Uterus (tissue), 3 donors: ENCODE measurements at regions not wholly inside any gene's neighbourhood (a gene's known extent, or its start where the extent isn't known, plus 50 kb on each side); places are given as distances from the start of the nearest gene placed in this dataset.

Experiments used
- DNase-seq, 2 donors: peaks; one replicate each; pipeline ENCODE4 v3.0.0-alpha.2; 2019 to 2020
- H3K27ac ChIP-seq, 2 donors: fragments of 200-600 bp; sonication (generic); 1 replicate in 1 of 2; 2 replicates in 1 of 2; pipeline ENCODE4 v1.5.1; 2016 to 2018
- H3K27me3 ChIP-seq, 2 donors: fragments of 200-600 bp; sonication (generic); one replicate each; pipeline ENCODE4 v1.5.1; 2018 to 2019; ENCODE audit warnings: control low read depth in 1 of 2
- H3K36me3 ChIP-seq, 2 donors: fragments of 200-600 bp; sonication (generic); one replicate each; pipeline ENCODE4 v1.5.1; 2019; ENCODE audit warnings: control low read depth in 1 of 2
- H3K4me1 ChIP-seq, 2 donors: fragments of 200-600 bp; sonication (generic); one replicate each; pipeline ENCODE4 v1.5.1; 2018 to 2019; ENCODE audit warnings: control low read depth in 1 of 2
- H3K4me3 ChIP-seq, 2 donors: fragments of 200-600 bp; sonication (generic); 1 replicate in 1 of 2; 2 replicates in 1 of 2; pipeline ENCODE4 v1.5.1; 2018 to 2019; ENCODE audit warnings: mild to moderate bottlenecking in 1 of 2
- H3K9me3 ChIP-seq, 2 donors: fragments of 200-600 bp; sonication (generic); one replicate each; pipeline ENCODE4 v1.5.1; 2019; ENCODE audit warnings: control low read depth in 1 of 2
- POLR2A ChIP-seq, 2 donors: fragments of 450-650 bp; IDR thresholded peaks; one replicate each; pipeline ENCODE4 v1.6.1; 2016; ENCODE audit warnings: antibody characterized with exemption in 2 of 2, mild to moderate bottlenecking in 1 of 2, moderate library complexity in 1 of 2
- intact Hi-C: fragments of 100-400 bp; cut with DNase I; formaldehyde crosslinking; loops from one replicate; pipeline ENCODE4 v1.15.1; 2023; ENCODE audit warnings: low total_unique reads
- TF ChIP-seq, protein P1 (sequence below), 4 experiments: fragments of 200-600 bp in 2 of 4; fragments of 450-650 bp in 2 of 4; sonication (generic) in 2 of 4; IDR thresholded peaks; one replicate each; pipeline ENCODE4 v1.5.1; 2016 to 2019; ENCODE audit warnings: antibody characterized with exemption in 4 of 4, mild to moderate bottlenecking in 2 of 4, moderate library complexity in 1 of 4
- donor health status: DM: yes; HTN: yes; CAD: no.

DNA sequence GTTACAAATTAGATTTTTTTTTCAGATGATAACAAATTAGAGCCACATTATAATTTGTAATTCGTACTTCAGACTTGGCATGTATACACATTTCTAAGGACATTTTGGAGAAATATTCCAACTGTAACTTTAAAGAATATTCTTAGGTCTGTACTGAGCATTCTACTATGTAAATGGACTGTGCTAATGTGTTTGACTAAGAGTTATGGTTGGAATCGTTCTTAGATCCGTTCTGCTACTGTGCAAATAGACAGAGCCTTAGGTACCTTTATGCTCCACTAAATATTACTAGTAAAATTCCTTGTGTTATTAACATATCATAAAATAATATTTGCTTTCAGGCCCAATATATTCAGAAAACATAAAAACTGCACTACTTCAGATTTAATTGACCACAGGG, 1180.0 kb upstream of the TENM3 start:
- no peak for DNase-seq
- H3K27me3 ChIP-seq: no peaks in the 10 kb centered on the region
- no peak for TF ChIP-seq POLR2A (IDR thresholded peaks at IDR 0.05)
- TF ChIP-seq, protein P1, sequence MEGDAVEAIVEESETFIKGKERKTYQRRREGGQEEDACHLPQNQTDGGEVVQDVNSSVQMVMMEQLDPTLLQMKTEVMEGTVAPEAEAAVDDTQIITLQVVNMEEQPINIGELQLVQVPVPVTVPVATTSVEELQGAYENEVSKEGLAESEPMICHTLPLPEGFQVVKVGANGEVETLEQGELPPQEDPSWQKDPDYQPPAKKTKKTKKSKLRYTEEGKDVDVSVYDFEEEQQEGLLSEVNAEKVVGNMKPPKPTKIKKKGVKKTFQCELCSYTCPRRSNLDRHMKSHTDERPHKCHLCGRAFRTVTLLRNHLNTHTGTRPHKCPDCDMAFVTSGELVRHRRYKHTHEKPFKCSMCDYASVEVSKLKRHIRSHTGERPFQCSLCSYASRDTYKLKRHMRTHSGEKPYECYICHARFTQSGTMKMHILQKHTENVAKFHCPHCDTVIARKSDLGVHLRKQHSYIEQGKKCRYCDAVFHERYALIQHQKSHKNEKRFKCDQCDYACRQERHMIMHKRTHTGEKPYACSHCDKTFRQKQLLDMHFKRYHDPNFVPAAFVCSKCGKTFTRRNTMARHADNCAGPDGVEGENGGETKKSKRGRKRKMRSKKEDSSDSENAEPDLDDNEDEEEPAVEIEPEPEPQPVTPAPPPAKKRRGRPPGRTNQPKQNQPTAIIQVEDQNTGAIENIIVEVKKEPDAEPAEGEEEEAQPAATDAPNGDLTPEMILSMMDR (IDR thresholded peaks at IDR 0.05): no peak
- no peaks in the 10 kb centered on the region for H3K9me3 ChIP-seq
- no peaks in the 10 kb centered on the region for H3K4me1 ChIP-seq
- H3K27ac ChIP-seq: no peak overlapping the region
- H3K4me3 ChIP-seq: no peak overlapping the region
- H3K36me3 ChIP-seq: no peaks in the 10 kb centered on the region
- intact Hi-C loops: no loop called here

GRCh38 chr4:181077341-181077740, 1165.9 kb upstream of the TENM3 start:
- H3K27me3 ChIP-seq: no peaks in the 10 kb centered on the region
- H3K9me3 ChIP-seq: no peaks in the 10 kb centered on the region
- DNase-seq: no peak
- H3K4me1 ChIP-seq: no peaks in the 10 kb centered on the region
- H3K27ac ChIP-seq: no peak overlapping the region
- H3K36me3 ChIP-seq: no peaks in the 10 kb centered on the region
- TF ChIP-seq, protein P1 (IDR thresholded peaks at IDR 0.05): no peak
- TF ChIP-seq POLR2A (IDR thresholded peaks at IDR 0.05): no peak
- intact Hi-C loops: no loop called here
- H3K4me3 ChIP-seq: no peak overlapping the region

- Histone ChIP-seq H3K4me1 (no peaks in the 10 kb centered on the region), H3K9me3 (no peaks in the 10 kb centered on the region), H3K4me3 (no peak overlapping the region), H3K27ac (no peak overlapping the region), H3K27me3 (no peaks in the 10 kb centered on the region), H3K36me3 (no peaks in the 10 kb centered on the region)
- TF ChIP-seq, protein P1 (IDR thresholded peaks at IDR 0.05): no peak
- DNase-seq: no peak
- intact Hi-C loops: no loop called here
Observed at GRCh38 chr4:181078196-181078595, 1165.0 kb upstream of the TENM3 start.

DNA sequence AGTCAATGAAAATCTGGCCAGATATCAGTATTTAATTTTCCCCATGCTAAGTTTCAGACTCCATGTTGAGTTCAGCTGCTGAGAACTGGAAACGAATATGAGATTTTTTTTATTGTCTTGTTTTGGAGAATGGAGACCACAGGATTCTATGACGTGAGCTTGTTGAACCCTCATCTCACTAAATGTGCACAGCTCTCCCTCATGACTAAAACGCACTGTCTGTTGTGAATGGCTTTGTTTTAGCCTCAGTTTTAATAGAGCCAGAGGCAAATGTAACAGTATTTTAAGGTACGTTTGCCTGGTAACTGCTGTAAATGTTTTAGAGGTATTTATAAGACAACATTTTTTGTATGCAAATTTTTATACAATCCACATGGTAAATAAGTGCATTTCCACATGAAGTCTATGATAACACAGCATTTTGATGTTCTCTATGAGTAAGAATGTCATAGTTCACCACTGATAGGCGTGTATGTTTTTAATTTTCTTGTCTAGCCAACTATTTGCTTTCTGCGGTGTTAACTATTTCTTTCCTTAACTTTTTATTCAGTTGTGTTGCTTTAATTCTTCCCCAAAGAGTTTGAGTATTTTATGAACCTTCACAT, 1159.3 kb upstream of the TENM3 start:
- no peaks in the 10 kb centered on the region for H3K27me3 ChIP-seq
- no peak overlapping the region for H3K4me3 ChIP-seq
- intact Hi-C loops: no loop called here
- no peak for DNase-seq
- no peak for TF ChIP-seq POLR2A (IDR thresholded peaks at IDR 0.05)
- TF ChIP-seq, protein P1 (IDR thresholded peaks at IDR 0.05): no peak
- H3K36me3 ChIP-seq: no peaks in the 10 kb centered on the region
- H3K27ac ChIP-seq: no peak overlapping the region
- H3K4me1 ChIP-seq: no peaks in the 10 kb centered on the region
- no peaks in the 10 kb centered on the region for H3K9me3 ChIP-seq

- intact Hi-C loops: no loop called here
- no peak for DNase-seq
- no peaks in the 10 kb centered on the region for H3K27me3 ChIP-seq
- no peaks in the 10 kb centered on the region for H3K4me1 ChIP-seq
- H3K36me3 ChIP-seq: no peaks in the 10 kb centered on the region
- no peak overlapping the region for H3K4me3 ChIP-seq
- H3K9me3 ChIP-seq: no peaks in the 10 kb centered on the region
- TF ChIP-seq, protein P1 (IDR thresholded peaks at IDR 0.05): no peak
- no peak for TF ChIP-seq POLR2A (IDR thresholded peaks at IDR 0.05)
- no peak overlapping the region for H3K27ac ChIP-seq
Observed at GRCh38 chr4:181085557-181085956, 1157.6 kb upstream of the TENM3 start.
